ENCODE measurements at regions not wholly inside any gene's neighbourhood (a gene's known extent, or its start where the extent isn't known, plus 50 kb on each side); places are given as distances from the start of the nearest gene placed in this dataset.

DNA sequence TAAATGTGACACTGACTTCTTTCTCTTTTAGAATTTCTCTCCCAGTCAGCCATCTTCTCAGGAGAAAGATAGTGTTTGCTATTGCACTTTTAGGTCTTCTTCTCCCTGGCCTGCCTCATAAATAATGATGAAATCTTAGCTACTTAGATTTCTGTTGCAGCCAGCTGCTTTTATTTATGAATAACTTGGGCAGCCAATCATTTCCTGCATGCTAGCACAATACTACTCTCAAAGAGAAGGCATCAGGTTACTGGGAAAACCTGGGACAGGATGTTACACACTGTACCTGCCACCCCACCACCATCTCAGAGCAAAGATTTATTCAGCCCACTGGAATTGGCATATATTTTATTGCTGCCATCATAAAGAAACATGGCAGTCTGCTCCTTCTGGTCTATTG is 266.6 kb downstream of the PRELID2 start:
- Histone ChIP-seq H3K27ac (ENCODE audit: extremely low read length, insufficient read depth, low read length) (no peak overlapping the region), H3K4me3 (replicated peaks in 1 of 3; ENCODE audit: insufficient read depth in 1 of 3, low read depth in 2 of 3, low read length in 3 of 3) (no peak overlapping the region), H4K20me1 (ENCODE audit: insufficient read depth, low read length) (no peaks in the 10 kb centered on the region), H3K4me1 (ENCODE audit: insufficient read depth, low read length) (no peaks in the 10 kb centered on the region), H3K36me3 (replicated peaks in 1 of 2; ENCODE audit: control insufficient read depth in 1 of 2, insufficient read depth in 2 of 2, low read length in 2 of 2) (no peaks in the 10 kb centered on the region), H3K79me2 (ENCODE audit: insufficient read depth, low read length) (no peaks in the 10 kb centered on the region), H2AFZ (ENCODE audit: low read length) (no peak overlapping the region), H3K27me3 (ENCODE audit: control insufficient read depth in 1 of 2, insufficient read depth in 2 of 2, low read length in 2 of 2) (no peaks in the 10 kb centered on the region), H3K9ac (ENCODE audit: insufficient read depth, low read depth, low read length) (no peak overlapping the region), H3K9me3 (ENCODE audit: low read length) (no peaks in the 10 kb centered on the region), H3K4me2 (ENCODE audit: low read depth, low read length) (no peak overlapping the region)
- intact Hi-C loops (cut with micrococcal nuclease; ENCODE audit: unreplicated experiment): no loop called here
- no TSS peak for BruUV-seq (replicated peaks)
- ATAC-seq (no peak), FAIRE-seq (no peak), DNase-seq (ENCODE audit: low spot score) (no peak)
- ChIA-PET POLR2A (no interaction called here), CTCF (ENCODE audit: low intra/inter-chr PET ratio, low total read pairs) (no interaction called here)
- in situ Hi-C loops (cut with HindIII; ENCODE audit: extremely low pct_ligation_motif_present, low pct_unique_long_range_greater_than_20kb): no loop called here
- TF ChIP-seq ZNF691 (CRISPR knock-in tag; IDR thresholded peaks at IDR 0.05; ENCODE audit: borderline replicate concordance, low read depth): no peak
- TF ChIP-seq ZNF598 (CRISPR knock-in tag; IDR thresholded peaks at IDR 0.05; ENCODE audit: borderline replicate concordance): no peak
- no peak for TF ChIP-seq BATF2 (CRISPR knock-in tag; IDR thresholded peaks at IDR 0.05)
- no peak for TF ChIP-seq LCORL (IDR thresholded peaks at IDR 0.05)
- TF ChIP-seq LCORL (CRISPR knock-in tag; IDR thresholded peaks at IDR 0.05): no peak
- no peak for TF ChIP-seq ZNF44 (CRISPR knock-in tag; IDR thresholded peaks at IDR 0.05)
- TF ChIP-seq ZNF556 (CRISPR knock-in tag; IDR thresholded peaks at IDR 0.05; ENCODE audit: borderline replicate concordance): no peak
- TF ChIP-seq, protein P1, sequence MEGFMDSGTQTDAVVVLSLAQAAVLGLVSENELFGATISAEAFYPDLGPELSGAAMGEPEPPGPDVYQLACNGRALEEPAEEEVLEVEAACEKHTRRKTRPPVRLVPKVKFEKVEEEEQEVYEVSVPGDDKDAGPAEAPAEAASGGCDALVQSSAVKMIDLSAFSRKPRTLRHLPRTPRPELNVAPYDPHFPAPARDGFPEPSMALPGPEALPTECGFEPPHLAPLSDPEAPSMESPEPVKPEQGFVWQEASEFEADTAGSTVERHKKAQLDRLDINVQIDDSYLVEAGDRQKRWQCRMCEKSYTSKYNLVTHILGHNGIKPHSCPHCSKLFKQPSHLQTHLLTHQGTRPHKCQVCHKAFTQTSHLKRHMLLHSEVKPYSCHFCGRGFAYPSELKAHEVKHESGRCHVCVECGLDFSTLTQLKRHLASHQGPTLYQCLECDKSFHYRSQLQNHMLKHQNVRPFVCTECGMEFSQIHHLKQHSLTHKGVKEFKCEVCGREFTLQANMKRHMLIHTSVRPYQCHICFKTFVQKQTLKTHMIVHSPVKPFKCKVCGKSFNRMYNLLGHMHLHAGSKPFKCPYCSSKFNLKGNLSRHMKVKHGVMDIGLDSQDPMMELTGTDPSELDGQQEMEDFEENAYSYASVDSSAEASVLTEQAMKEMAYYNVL (CRISPR knock-in tag; IDR thresholded peaks at IDR 0.05; ENCODE audit: borderline replicate concordance): no peak
- no peak for TF ChIP-seq AKAP8 (CRISPR knock-in tag; IDR thresholded peaks at IDR 0.05)
- no peak for TF ChIP-seq IRX3 (CRISPR knock-in tag; IDR thresholded peaks at IDR 0.05; ENCODE audit: borderline replicate concordance, low read depth)
- TF ChIP-seq MLXIP (CRISPR knock-in tag; IDR thresholded peaks at IDR 0.05; ENCODE audit: borderline replicate concordance): no peak
- TF ChIP-seq KDM5A (IDR thresholded peaks at IDR 0.05; ENCODE audit: borderline replicate concordance, low read length): no peak
- no peak for TF ChIP-seq XRCC5 (optimal IDR thresholded peaks at IDR 0.05; ENCODE audit: low read length)
- TF ChIP-seq CTCF (CRISPR knock-in tag; IDR thresholded peaks at IDR 0.05): no peak
- no peak for TF ChIP-seq ZNF782 (CRISPR knock-in tag; IDR thresholded peaks at IDR 0.05; ENCODE audit: borderline replicate concordance)
- TF ChIP-seq GLI4 (CRISPR knock-in tag; IDR thresholded peaks at IDR 0.05; ENCODE audit: borderline replicate concordance): no peak

Measured in HepG2 (cell line).